ENCODE measurements at regions not wholly inside any gene's neighbourhood (a gene's known extent, or its start where the extent isn't known, plus 50 kb on each side); places are given as distances from the start of the nearest gene placed in this dataset.

DNA sequence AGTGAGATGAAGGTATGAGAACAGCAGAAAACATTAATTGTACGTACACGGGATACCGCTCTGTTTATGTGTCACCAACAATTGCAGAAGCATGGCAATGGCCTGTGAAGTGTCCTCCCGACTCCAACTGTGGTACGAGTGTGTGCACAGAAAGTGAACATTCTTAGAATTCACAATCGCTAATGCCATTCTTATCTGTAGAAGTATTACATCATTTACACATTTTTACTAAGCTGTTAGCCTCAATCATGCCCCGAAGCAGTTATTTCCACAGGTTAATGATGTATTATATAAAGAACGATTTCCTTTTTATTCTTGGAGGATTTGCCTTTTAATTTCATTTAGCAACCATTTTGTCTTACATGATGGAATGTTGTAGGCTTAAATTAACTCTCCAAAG is 103.4 kb downstream of the EVX1 start:
- H3K4me3 ChIP-seq (ENCODE audit: low read depth, low read length): no peak overlapping the region
- DNase-seq (ENCODE audit: low read depth): no peak
- TF ChIP-seq CTCF (conservative IDR thresholded peaks at IDR 0.05; ENCODE audit: low read depth, low read length): no peak

DNA sequence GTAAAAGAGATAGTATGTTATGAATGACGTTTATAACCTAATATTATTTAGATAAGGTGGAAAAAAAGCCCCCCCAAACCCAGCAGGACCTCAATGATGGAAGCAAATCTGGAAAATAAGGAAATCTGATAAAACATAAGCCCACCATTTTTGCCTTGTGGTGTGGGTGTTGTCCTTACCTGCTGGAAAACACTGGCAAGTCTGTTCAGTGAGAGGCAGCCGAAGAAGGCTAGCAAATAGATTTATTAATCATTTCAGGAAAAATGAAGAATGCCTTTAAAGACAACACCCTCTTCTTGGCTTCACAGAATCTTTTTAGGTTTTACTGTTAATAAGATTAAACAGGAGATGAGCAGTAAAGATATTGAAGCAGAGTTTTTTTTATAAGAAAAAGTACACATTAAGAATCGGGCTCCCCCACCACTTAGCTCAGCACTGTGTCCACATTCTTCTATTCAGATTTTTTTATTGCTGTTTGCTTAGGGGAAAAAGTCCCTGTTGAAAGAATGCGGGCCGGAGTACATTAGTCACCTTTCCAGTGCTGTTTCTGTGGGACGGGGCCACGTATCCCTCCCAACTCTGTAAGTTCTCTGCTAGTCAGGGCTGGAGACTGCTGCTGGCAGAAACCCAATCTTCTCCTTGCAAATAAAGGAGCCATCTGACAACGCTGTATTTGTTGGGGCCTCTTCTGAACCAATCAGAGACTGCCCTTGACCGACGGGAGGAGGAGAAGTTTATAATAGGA is 104.1 kb downstream of the EVX1 start:
- H3K4me3 ChIP-seq (ENCODE audit: low read depth, low read length): no peak overlapping the region
- DNase-seq (ENCODE audit: low read depth): peak; percentile 39
- TF ChIP-seq CTCF (conservative IDR thresholded peaks at IDR 0.05; ENCODE audit: low read depth, low read length): no peak

DNA sequence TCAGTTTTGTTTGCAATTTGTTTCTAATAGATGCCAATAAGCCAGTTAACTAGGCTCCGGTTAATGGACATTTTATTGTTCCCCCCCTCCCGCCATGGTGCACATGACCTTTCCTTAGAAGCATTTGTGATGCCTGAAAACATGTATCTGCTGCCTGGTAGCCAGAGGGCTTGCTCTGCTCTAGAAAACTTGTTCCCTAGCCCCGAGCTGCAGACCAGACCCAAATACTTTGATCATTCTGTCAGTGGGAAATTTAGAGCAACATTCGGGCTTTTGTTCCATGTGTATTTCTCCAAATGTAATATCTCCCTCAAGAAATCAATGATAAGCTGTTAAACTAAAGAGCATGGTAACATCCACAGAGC is 104.7 kb downstream of the EVX1 start:
- TF ChIP-seq CTCF (conservative IDR thresholded peaks at IDR 0.05; ENCODE audit: low read depth, low read length): no peak
- DNase-seq (ENCODE audit: low read depth): no peak
- no peak overlapping the region for H3K4me3 ChIP-seq (ENCODE audit: low read depth, low read length)

DNA sequence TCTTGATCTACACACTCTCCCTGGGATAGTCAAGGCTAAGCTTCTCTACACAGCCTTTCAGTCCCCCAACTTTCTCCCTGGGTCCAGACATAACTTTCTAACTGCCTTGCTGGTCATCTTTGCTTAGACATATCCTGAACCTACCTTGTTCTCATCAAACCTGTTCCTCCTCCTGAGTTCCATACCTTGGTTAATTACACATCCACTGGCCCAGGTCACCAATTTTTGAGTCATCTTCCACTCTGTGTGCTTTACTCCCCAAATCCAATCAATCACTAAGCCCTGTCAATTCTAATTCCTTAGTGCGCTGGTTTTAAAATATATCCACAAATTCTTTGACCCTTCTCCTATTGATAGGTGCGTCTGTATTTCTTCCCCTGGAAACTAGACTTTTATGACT is 107.0 kb downstream of the EVX1 start:
- no peak for DNase-seq (ENCODE audit: low read depth)
- H3K4me3 ChIP-seq (ENCODE audit: low read depth, low read length): no peak overlapping the region
- TF ChIP-seq CTCF (conservative IDR thresholded peaks at IDR 0.05; ENCODE audit: low read depth, low read length): no peak

GRCh38 chr7:27351137-27351536 is 108.5 kb downstream of the EVX1 start:
- DNase-seq (ENCODE audit: low read depth): no peak
- no peak for TF ChIP-seq CTCF (conservative IDR thresholded peaks at IDR 0.05; ENCODE audit: low read depth, low read length)
- H3K4me3 ChIP-seq (ENCODE audit: low read depth, low read length): no peak overlapping the region

- H3K4me3 ChIP-seq (ENCODE audit: low read depth, low read length): no peak overlapping the region
- TF ChIP-seq CTCF (conservative IDR thresholded peaks at IDR 0.05; ENCODE audit: low read depth, low read length): no peak
- DNase-seq (ENCODE audit: low read depth): no peak
Observed at GRCh38 chr7:27351786-27352185, 109.2 kb downstream of the EVX1 start.
